ENCODE measurements at regions not wholly inside any gene's neighbourhood (a gene's known extent, or its start where the extent isn't known, plus 50 kb on each side); places are given as distances from the start of the nearest gene placed in this dataset.
"Not testable (repeated sequence)": the region's sequence is repeated elsewhere in the genome, so short reads cannot be mapped to it uniquely, and the experiment has no call there.

GRCh38 chr2:43142921-43143438 lies 83.4 kb downstream of the ZFP36L2 start:
- Histone ChIP-seq H3K9me3 (no peaks in the 10 kb centered on the region), H3K27me3 (no peaks in the 10 kb centered on the region), H3K4me3 (no peak overlapping the region), H3K36me3 (no peaks in the 10 kb centered on the region), H3K27ac (no peak overlapping the region), H3K4me1 (no peaks in the 10 kb centered on the region)
- DNase-seq (peak in 1 of 6 donors; percentile 59), ATAC-seq (peak in 1 of 4 donors; percentile 27), FAIRE-seq (no peak)
- WGBS, 2 donors = 94 to 97% methylated on average over 7 of the region's 7 CpGs
- TF ChIP-seq, protein P1, sequence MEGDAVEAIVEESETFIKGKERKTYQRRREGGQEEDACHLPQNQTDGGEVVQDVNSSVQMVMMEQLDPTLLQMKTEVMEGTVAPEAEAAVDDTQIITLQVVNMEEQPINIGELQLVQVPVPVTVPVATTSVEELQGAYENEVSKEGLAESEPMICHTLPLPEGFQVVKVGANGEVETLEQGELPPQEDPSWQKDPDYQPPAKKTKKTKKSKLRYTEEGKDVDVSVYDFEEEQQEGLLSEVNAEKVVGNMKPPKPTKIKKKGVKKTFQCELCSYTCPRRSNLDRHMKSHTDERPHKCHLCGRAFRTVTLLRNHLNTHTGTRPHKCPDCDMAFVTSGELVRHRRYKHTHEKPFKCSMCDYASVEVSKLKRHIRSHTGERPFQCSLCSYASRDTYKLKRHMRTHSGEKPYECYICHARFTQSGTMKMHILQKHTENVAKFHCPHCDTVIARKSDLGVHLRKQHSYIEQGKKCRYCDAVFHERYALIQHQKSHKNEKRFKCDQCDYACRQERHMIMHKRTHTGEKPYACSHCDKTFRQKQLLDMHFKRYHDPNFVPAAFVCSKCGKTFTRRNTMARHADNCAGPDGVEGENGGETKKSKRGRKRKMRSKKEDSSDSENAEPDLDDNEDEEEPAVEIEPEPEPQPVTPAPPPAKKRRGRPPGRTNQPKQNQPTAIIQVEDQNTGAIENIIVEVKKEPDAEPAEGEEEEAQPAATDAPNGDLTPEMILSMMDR (IDR thresholded peaks at IDR 0.05) = no peak
- intact Hi-C loops (cut with DNase I) = no loop called here

DNA sequence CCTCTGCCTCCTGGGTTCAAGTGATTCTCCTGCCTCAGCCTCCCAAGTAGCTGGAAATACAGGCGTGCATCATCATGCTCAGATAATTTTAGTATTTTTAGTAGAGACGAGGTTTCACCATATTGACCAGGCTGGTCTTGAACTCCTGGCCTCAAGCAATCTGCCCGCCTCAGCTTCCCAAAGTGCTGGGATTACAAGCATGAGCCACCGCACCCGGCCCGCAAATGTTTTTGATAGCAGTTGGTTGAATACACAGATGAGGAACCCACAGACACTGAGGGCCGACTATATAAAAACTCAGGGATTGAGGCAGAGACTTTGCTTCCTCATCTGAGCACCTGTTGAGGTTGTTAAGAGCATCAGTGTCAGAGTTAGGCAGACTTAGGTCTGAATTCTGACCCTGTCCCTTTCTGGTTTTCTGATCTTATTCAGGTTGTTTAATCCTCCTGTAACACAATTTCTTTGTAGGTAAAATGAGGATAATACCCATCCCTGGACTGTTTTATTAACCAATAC lies 84.7 kb downstream of the ZFP36L2 start:
- H3K4me1 ChIP-seq; H3K27ac ChIP-seq; H3K9me3 ChIP-seq; ATAC-seq; H3K4me3 ChIP-seq; H3K27me3 ChIP-seq; FAIRE-seq; H3K36me3 ChIP-seq; intact Hi-C loops (cut with DNase I): not testable (repeated sequence)
- 92 to 96% methylated on average over 7 of the region's 7 CpGs for WGBS, 2 donors
- peak in 2 of 6 donors; percentile 6 to 15 for DNase-seq

DNA sequence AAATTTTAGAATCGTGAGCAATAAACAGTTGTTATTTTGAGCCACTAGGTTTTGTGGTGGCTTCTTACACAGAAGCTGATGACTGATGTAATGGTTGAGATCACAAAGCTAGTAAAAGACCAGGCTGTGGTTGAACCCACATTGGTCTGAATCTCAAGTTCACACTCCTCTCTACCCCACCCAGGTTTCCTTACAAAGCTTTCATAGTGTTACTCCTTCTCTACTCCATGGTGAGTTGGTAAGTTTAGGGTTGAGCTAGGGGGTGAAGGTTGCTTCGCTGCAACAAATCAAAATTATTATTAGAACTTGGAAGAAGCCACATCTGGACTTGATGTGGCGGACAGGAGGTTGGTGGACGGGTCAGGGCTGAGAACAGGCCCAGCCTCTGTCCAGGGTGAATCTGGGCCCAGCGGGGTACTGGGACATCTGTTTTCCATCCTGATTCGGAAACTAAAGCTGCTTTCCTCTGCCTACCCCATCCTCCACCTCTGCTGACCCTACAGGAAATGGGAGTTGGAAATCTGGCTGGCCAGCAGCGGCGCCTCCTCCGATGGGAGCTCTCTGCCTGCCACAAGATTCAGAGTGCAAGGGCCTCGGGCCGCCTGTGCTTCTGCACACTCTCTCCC lies 86.3 kb downstream of the ZFP36L2 start:
- intact Hi-C loops (cut with DNase I) = loop anchor here in 1 of 3 donors (10.0 kb wide), 1 partner anchor 85 kb away; the partner anchor contains the start of gene ZFP36L2
- H3K9me3 ChIP-seq = no peaks in the 10 kb centered on the region
- no peaks in the 10 kb centered on the region for H3K4me1 ChIP-seq
- FAIRE-seq (no peak), DNase-seq (no peak), ATAC-seq (peak in 2 of 4 donors; percentile 37 to 43)
- WGBS, 2 donors = 86 to 88% methylated on average over 11 of the region's 11 CpGs
- no peak overlapping the region for H3K27ac ChIP-seq
- no peaks in the 10 kb centered on the region for H3K27me3 ChIP-seq
- H3K4me3 ChIP-seq = no peak overlapping the region
- no peaks in the 10 kb centered on the region for H3K36me3 ChIP-seq
- TF ChIP-seq, protein P1 (IDR thresholded peaks at IDR 0.05) = no peak

DNA sequence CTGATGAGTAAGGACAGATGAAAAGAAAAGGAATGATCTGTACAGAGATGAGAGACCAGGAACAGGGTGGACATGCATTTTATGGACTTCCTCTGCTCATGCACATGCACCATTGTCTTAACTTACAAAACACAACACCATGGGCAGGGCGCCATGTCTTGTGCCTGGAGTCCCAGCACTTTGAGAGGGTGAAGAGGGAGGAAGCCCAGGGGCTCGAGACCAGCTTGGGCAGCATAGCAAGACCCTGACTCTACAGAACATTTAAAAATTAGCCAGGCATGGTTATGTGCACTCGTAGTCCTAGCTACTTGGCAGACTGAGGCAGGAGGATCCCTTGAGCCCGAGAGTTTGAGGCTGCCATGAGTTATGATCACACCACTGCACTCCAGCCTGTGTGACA lies 86.9 kb downstream of the ZFP36L2 start:
- DNase-seq (no peak), ATAC-seq (no peak), FAIRE-seq (no peak)
- H3K9me3 ChIP-seq = no peaks in the 10 kb centered on the region
- TF ChIP-seq, protein P1 (IDR thresholded peaks at IDR 0.05) = no peak
- 90 to 95% methylated on average over 4 of the region's 4 CpGs for WGBS, 2 donors
- H3K4me3 ChIP-seq = no peak overlapping the region
- no peaks in the 10 kb centered on the region for H3K4me1 ChIP-seq
- no peaks in the 10 kb centered on the region for H3K36me3 ChIP-seq
- intact Hi-C loops (cut with DNase I) = loop anchor here in 1 of 3 donors (10.0 kb wide), 1 partner anchor 85 kb away; the partner anchor contains the start of gene ZFP36L2
- H3K27ac ChIP-seq = no peak overlapping the region
- no peaks in the 10 kb centered on the region for H3K27me3 ChIP-seq

DNA sequence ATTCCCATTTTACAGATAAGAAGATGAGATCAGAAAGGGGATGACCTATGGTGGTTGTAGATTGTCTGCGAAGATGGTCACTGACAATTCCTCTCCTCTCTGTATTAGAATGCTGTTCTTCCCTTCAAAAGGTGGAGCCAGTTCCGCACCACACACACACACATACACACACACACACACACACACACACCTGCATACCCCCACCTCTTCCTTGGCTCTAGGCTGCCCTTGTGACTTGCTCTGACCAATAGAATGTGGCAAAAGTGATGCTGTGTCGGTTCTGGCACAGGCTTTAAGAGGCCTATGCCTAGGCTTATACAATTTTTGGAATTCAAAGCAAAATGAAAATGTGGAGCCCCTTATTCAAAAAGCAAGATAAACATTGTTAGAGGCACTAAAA lies 88.0 kb downstream of the ZFP36L2 start:
- H3K27me3 ChIP-seq = no peaks in the 10 kb centered on the region
- no peak overlapping the region for H3K4me3 ChIP-seq
- H3K9me3 ChIP-seq = no peaks in the 10 kb centered on the region
- intact Hi-C loops (cut with DNase I) = loop anchor here in 1 of 3 donors (10.0 kb wide), 1 partner anchor 86 kb away; the partner anchor contains the start of gene ZFP36L2
- H3K36me3 ChIP-seq = no peaks in the 10 kb centered on the region
- H3K4me1 ChIP-seq = no peaks in the 10 kb centered on the region
- ATAC-seq = no peak
- peak in 1 of 6 donors; percentile 5 for DNase-seq
- 91 to 99% methylated on average over 3 of the region's 3 CpGs for WGBS, 2 donors
- H3K27ac ChIP-seq = no peak overlapping the region
- TF ChIP-seq, protein P1 (IDR thresholded peaks at IDR 0.05) = no peak
- no peak for FAIRE-seq

All from pancreas (tissue), 10 donors.